ENCODE measurements at regions not wholly inside any gene's neighbourhood (a gene's known extent, or its start where the extent isn't known, plus 50 kb on each side); places are given as distances from the start of the nearest gene placed in this dataset.
A peak's percentile ranks its signal among the peaks of the same experiment; 100 is the strongest.

GRCh38 chr2:160955578-160955977 lies 204.7 kb upstream of the TANK start:
- no peak overlapping the region for H3K4me3 Mint-ChIP-seq
- H3K36me3 Mint-ChIP-seq: no peaks in the 10 kb centered on the region
- H3K27me3 Mint-ChIP-seq (ENCODE audit: low read depth): no peaks in the 10 kb centered on the region
- H3K27ac Mint-ChIP-seq: no peak overlapping the region
- peaks cover 6% of the 10 kb centered on the region for H3K4me1 Mint-ChIP-seq
- no peaks in the 10 kb centered on the region for H3K9me3 Mint-ChIP-seq
- TF ChIP-seq CTCF (IDR thresholded peaks at IDR 0.05; ENCODE audit: unreplicated experiment): no peak
- no peak for DNase-seq (ENCODE audit: low spot score in 2 of 2, unreplicated experiment in 2 of 2)

- Mint-ChIP-seq H3K4me3 (no peak overlapping the region), H3K4me1 (peaks cover 6% of the 10 kb centered on the region), H3K27ac (no peak overlapping the region), H3K36me3 (no peaks in the 10 kb centered on the region), H3K27me3 (ENCODE audit: low read depth) (no peaks in the 10 kb centered on the region), H3K9me3 (no peaks in the 10 kb centered on the region)
- no peak for TF ChIP-seq CTCF (IDR thresholded peaks at IDR 0.05; ENCODE audit: unreplicated experiment)
- no peak for DNase-seq (ENCODE audit: low spot score in 2 of 2, unreplicated experiment in 2 of 2)
Measured at GRCh38 chr2:160956243-160956802, 203.9 kb upstream of the TANK start.

- TF ChIP-seq CTCF (IDR thresholded peaks at IDR 0.05; ENCODE audit: unreplicated experiment): no peak
- H3K4me3 Mint-ChIP-seq: no peak overlapping the region
Measured at GRCh38 chr2:160963957-160964356, 196.3 kb upstream of the TANK start.

GRCh38 chr2:160967523-160967922 lies 192.7 kb upstream of the TANK start:
- Mint-ChIP-seq H3K4me1 (peaks cover 32% of the 10 kb centered on the region), H3K4me3 (no peak overlapping the region), H3K9me3 (no peaks in the 10 kb centered on the region), H3K36me3 (no peaks in the 10 kb centered on the region), H3K27ac (peak overlapping the region; percentile 58), H3K27me3 (ENCODE audit: low read depth) (no peaks in the 10 kb centered on the region)
- TF ChIP-seq CTCF (IDR thresholded peaks at IDR 0.05; ENCODE audit: unreplicated experiment): no peak
- DNase-seq (ENCODE audit: low spot score in 2 of 2, unreplicated experiment in 2 of 2): no peak

More at GRCh38 chr2:160963957-160964356, 196.3 kb upstream of the TANK start:
- H3K36me3 Mint-ChIP-seq: no peaks in the 10 kb centered on the region
- no peaks in the 10 kb centered on the region for H3K9me3 Mint-ChIP-seq
- peaks cover 25% of the 10 kb centered on the region for H3K4me1 Mint-ChIP-seq
- H3K27me3 Mint-ChIP-seq (ENCODE audit: low read depth): no peaks in the 10 kb centered on the region
- no peak for DNase-seq (ENCODE audit: low spot score in 2 of 2, unreplicated experiment in 2 of 2)
- no peak overlapping the region for H3K27ac Mint-ChIP-seq

- DNase-seq (ENCODE audit: low spot score in 2 of 2, unreplicated experiment in 2 of 2): no peak
Measured at GRCh38 chr2:160968183-160968582, 192.0 kb upstream of the TANK start.

More at GRCh38 chr2:160968183-160968582, 192.0 kb upstream of the TANK start:
- Mint-ChIP-seq H3K4me1 (peaks cover 32% of the 10 kb centered on the region), H3K27ac (peak overlapping the region; percentile 39), H3K36me3 (no peaks in the 10 kb centered on the region), H3K9me3 (no peaks in the 10 kb centered on the region), H3K27me3 (ENCODE audit: low read depth) (no peaks in the 10 kb centered on the region), H3K4me3 (no peak overlapping the region)
- no peak for TF ChIP-seq CTCF (IDR thresholded peaks at IDR 0.05; ENCODE audit: unreplicated experiment)
